Keratinocyte (primary cell): ENCODE measurements at regions not wholly inside any gene's neighbourhood (a gene's known extent, or its start where the extent isn't known, plus 50 kb on each side); places are given as distances from the start of the nearest gene placed in this dataset.

Experiments
- DNase-seq: peaks from one replicate; pipeline ENCODE4 v3.0.0-alpha.2; 2011; ENCODE audit warnings: low read depth, missing footprints, low spot score
- FAIRE-seq: peaks from 2 replicates; lab custom pipeline; 2011; peaks lifted over from hg19 to GRCh38; lab: Jason Lieb, UNC
- H2AFZ ChIP-seq: 2 replicates; pipeline ENCODE4 v1.6.0; 2012; ENCODE audit warnings: low read length, control low read depth, inconsistent platforms; ENCODE audit not compliant: control insufficient read depth
- H3K27ac ChIP-seq: 2 replicates; pipeline ENCODE4 v1.5.1; 2011; ENCODE audit warnings: low read length; ENCODE audit not compliant: control insufficient read depth, insufficient read depth
- H3K27me3 ChIP-seq: 3 replicates; pipeline ENCODE4 v1.6.0; 2011; ENCODE audit warnings: low read length; ENCODE audit not compliant: control insufficient read depth, insufficient read depth; ENCODE audit errors: extremely low read depth
- H3K36me3 ChIP-seq, 2 experiments: 2 replicates in 1 of 2; 3 replicates in 1 of 2; pipeline ENCODE4 v1.5.1; 2011; ENCODE audit warnings: low read length in 2 of 2, mild to moderate bottlenecking in 1 of 2; ENCODE audit not compliant: control insufficient read depth in 2 of 2, insufficient read depth in 2 of 2; ENCODE audit errors: extremely low read depth in 1 of 2
- H3K4me1 ChIP-seq: 3 replicates; pipeline ENCODE4 v1.5.1; 2011; ENCODE audit warnings: low read length; ENCODE audit not compliant: control insufficient read depth, insufficient read depth; ENCODE audit errors: extremely low read depth
- H3K4me2 ChIP-seq: 3 replicates; pipeline ENCODE4 v1.6.0; 2011; ENCODE audit warnings: low read depth, low read length; ENCODE audit not compliant: control insufficient read depth, insufficient read depth; ENCODE audit errors: extremely low read depth
- H3K4me3 ChIP-seq, 3 experiments: fragments of 200-600 bp in 1 of 3; sonication (generic) in 1 of 3; 2 replicates in 2 of 3; 3 replicates in 1 of 3; pipeline ENCODE4 v1.5.1; 2011 to 2016; ENCODE audit warnings: low read length in 3 of 3, mild to moderate bottlenecking in 3 of 3, control low read depth in 2 of 3, inconsistent platforms in 1 of 3, low read depth in 1 of 3, mixed read lengths in 1 of 3, mixed run types in 1 of 3, moderate library complexity in 1 of 3; ENCODE audit not compliant: control insufficient read depth in 2 of 3, insufficient read depth in 2 of 3; ENCODE audit errors: extremely low read depth in 1 of 3
- H3K79me2 ChIP-seq: 2 replicates; pipeline ENCODE4 v1.6.0; 2012; ENCODE audit warnings: low read length; ENCODE audit not compliant: control insufficient read depth, insufficient read depth
- H3K9ac ChIP-seq: 3 replicates; pipeline ENCODE4 v1.6.0; 2011; ENCODE audit warnings: low read length; ENCODE audit not compliant: control insufficient read depth, insufficient read depth; ENCODE audit errors: extremely low read depth
- H3K9me1 ChIP-seq: 3 replicates; pipeline ENCODE4 v1.6.0; 2011; ENCODE audit warnings: low read length; ENCODE audit not compliant: control insufficient read depth, insufficient read depth; ENCODE audit errors: extremely low read depth
- H3K9me3 ChIP-seq: 2 replicates; pipeline ENCODE4 v1.5.1; 2012; ENCODE audit warnings: low read depth, low read length; ENCODE audit not compliant: control insufficient read depth
- H4K20me1 ChIP-seq: 3 replicates; pipeline ENCODE4 v1.6.0; 2011; ENCODE audit warnings: low read length; ENCODE audit not compliant: control insufficient read depth, insufficient read depth; ENCODE audit errors: extremely low read depth
- EZH2 ChIP-seq: IDR thresholded peaks from one replicate; pipeline ENCODE4 v1.6.1; 2012; ENCODE audit warnings: inconsistent platforms, mild to moderate bottlenecking, low read length, moderate library complexity
- dilution Hi-C: fragments of 300-500 bp; cut with MboI; formaldehyde crosslinking; loops from one replicate; pipeline ENCODE4 v1.7.0; 2020; ENCODE audit warnings: low sequenced_read_pairs; ENCODE audit not compliant: extremely low pct_ligation_motif_present
- TF ChIP-seq, protein P1 (sequence below), 3 experiments: IDR thresholded peaks in 1 of 3; conservative IDR thresholded peaks in 1 of 3; optimal IDR thresholded peaks in 1 of 3; 2 replicates in 2 of 3; 3 replicates in 1 of 3; pipeline versions ENCODE3 to v1.5.1; 2011; ENCODE audit warnings: low read length in 3 of 3, mild to moderate bottlenecking in 3 of 3, moderate library complexity in 2 of 3, control low read depth in 1 of 3, inconsistent platforms in 1 of 3; ENCODE audit not compliant: insufficient read depth in 2 of 3; ENCODE audit errors: extremely low read depth in 1 of 3

GRCh38 chr2:118209727-118210126 lies 121.5 kb downstream of the INSIG2 start:
- DNase-seq (no peak), FAIRE-seq (no peak)

DNA sequence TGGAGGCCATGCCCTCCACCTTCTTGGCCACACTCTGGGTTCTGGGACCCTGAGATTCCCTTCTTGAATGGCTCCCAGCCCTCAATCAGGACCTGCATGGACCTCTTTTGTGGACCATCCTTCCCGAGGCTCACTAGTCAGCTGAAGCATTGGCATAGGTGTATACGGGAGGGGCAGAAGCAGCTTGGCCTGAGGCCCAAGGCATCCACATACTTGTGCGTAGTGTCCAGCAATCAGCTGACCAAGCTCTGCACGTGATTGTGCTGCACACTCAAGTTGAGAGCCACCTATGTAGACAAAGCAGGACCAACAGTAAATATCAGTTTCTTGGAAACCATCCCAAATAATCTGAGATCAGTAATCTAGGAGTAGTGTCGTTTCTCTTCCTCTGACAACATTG lies 119.6 kb downstream of the INSIG2 start:
- Histone ChIP-seq H4K20me1 (no peaks in the 10 kb centered on the region), H2AFZ (no peak overlapping the region), H3K4me1 (no peaks in the 10 kb centered on the region), H3K9ac (no peak overlapping the region), H3K79me2 (no peaks in the 10 kb centered on the region), H3K4me2 (no peak overlapping the region), H3K4me3 (no peak overlapping the region), H3K36me3 (no peaks in the 10 kb centered on the region), H3K9me3 (no peaks in the 10 kb centered on the region), H3K9me1 (no peaks in the 10 kb centered on the region), H3K27ac (no peak overlapping the region), H3K27me3 (no peaks in the 10 kb centered on the region)
- TF ChIP-seq, protein P1, sequence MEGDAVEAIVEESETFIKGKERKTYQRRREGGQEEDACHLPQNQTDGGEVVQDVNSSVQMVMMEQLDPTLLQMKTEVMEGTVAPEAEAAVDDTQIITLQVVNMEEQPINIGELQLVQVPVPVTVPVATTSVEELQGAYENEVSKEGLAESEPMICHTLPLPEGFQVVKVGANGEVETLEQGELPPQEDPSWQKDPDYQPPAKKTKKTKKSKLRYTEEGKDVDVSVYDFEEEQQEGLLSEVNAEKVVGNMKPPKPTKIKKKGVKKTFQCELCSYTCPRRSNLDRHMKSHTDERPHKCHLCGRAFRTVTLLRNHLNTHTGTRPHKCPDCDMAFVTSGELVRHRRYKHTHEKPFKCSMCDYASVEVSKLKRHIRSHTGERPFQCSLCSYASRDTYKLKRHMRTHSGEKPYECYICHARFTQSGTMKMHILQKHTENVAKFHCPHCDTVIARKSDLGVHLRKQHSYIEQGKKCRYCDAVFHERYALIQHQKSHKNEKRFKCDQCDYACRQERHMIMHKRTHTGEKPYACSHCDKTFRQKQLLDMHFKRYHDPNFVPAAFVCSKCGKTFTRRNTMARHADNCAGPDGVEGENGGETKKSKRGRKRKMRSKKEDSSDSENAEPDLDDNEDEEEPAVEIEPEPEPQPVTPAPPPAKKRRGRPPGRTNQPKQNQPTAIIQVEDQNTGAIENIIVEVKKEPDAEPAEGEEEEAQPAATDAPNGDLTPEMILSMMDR (optimal IDR thresholded peaks at IDR 0.05 in 1 of 3, IDR thresholded peaks at IDR 0.05 in 1 of 3, conservative IDR thresholded peaks at IDR 0.05 in 1 of 3; ENCODE audit: extremely low read depth in 1 of 3, insufficient read depth in 2 of 3, low read length in 3 of 3): no peak
- no peak for TF ChIP-seq EZH2
- dilution Hi-C loops: no loop called here
- FAIRE-seq (no peak), DNase-seq (no peak)

More at GRCh38 chr2:118209727-118210126, 121.5 kb downstream of the INSIG2 start:
- no peaks in the 10 kb centered on the region for H3K36me3 ChIP-seq
- no peaks in the 10 kb centered on the region for H3K27me3 ChIP-seq
- no peak overlapping the region for H3K4me2 ChIP-seq
- H4K20me1 ChIP-seq: no peaks in the 10 kb centered on the region
- TF ChIP-seq EZH2: no peak
- TF ChIP-seq, protein P1 (optimal IDR thresholded peaks at IDR 0.05 in 1 of 3, IDR thresholded peaks at IDR 0.05 in 1 of 3, conservative IDR thresholded peaks at IDR 0.05 in 1 of 3; ENCODE audit: extremely low read depth in 1 of 3, insufficient read depth in 2 of 3, low read length in 3 of 3): no peak
- H3K9ac ChIP-seq: no peak overlapping the region
- no peak overlapping the region for H2AFZ ChIP-seq
- dilution Hi-C loops: no loop called here
- no peaks in the 10 kb centered on the region for H3K9me1 ChIP-seq
- H3K79me2 ChIP-seq: no peaks in the 10 kb centered on the region
- H3K4me3 ChIP-seq: no peak overlapping the region
- H3K4me1 ChIP-seq: no peaks in the 10 kb centered on the region
- no peak overlapping the region for H3K27ac ChIP-seq
- no peaks in the 10 kb centered on the region for H3K9me3 ChIP-seq
